IMR-90 (cell line): ENCODE measurements at regions not wholly inside any gene's neighbourhood (a gene's known extent, or its start where the extent isn't known, plus 50 kb on each side); places are given as distances from the start of the nearest gene placed in this dataset.

Source experiments
- ATAC-seq: fragments of 200-7000 bp; cut with Tn5 transposase; 2 replicates; pipeline ENCODE4 v1.9.1; 2020; ENCODE audit warnings: low read depth, mild to moderate bottlenecking, moderate library complexity
- BruUV-seq: library from RNA; stranded (reverse); fragments of 400-500 nt; replicated peaks from 2 replicates; lab custom pipeline; 2021; lab: Mats Ljungman, UMichigan
- CTCF ChIA-PET: fragments of 300-600 bp; formaldehyde crosslinking; extraction: SDS; loops from one replicate; lab custom pipeline; 2021; ENCODE audit warnings: antibody characterized with exemption; lab: Yijun Ruan, JAX
- POLR2A ChIA-PET: fragments of 300-600 bp; sonication (Branson Sonifier 250); formaldehyde crosslinking; loops from one replicate; lab custom pipeline; 2022; ENCODE audit warnings: antibody characterized with exemption; ENCODE audit not compliant: unreplicated experiment; lab: Charles Lee
- DNase-seq: peaks from one replicate; pipeline ENCODE4 v3.0.0; 2013
- H2AFZ ChIP-seq: replicated peaks from 2 replicates; pipeline ENCODE3; 2013; ENCODE audit warnings: low read length, mild to moderate bottlenecking; ENCODE audit not compliant: poor library complexity
- H2AK5ac ChIP-seq: 2 replicates; pipeline ENCODE4 v1.6.1; 2013; ENCODE audit warnings: low read depth, low read length, inconsistent platforms
- H2AK9ac ChIP-seq: replicated peaks from 2 replicates; pipeline ENCODE3; 2013; ENCODE audit warnings: mild to moderate bottlenecking, low read depth, low read length, moderate library complexity; ENCODE audit not compliant: poor library complexity
- H2BK120ac ChIP-seq: 2 replicates; pipeline ENCODE4 v1.6.1; 2013; ENCODE audit warnings: low read depth, low read length, inconsistent platforms
- H2BK15ac ChIP-seq: 3 replicates; pipeline ENCODE4 v1.6.1; 2013; ENCODE audit warnings: low read depth, low read length, inconsistent platforms
- H2BK20ac ChIP-seq: 2 replicates; pipeline ENCODE4 v1.6.1; 2013; ENCODE audit warnings: low read depth, mild to moderate bottlenecking, inconsistent platforms, low read length, moderate library complexity
- H2BK5ac ChIP-seq: 2 replicates; pipeline ENCODE4 v1.6.1; 2013; ENCODE audit warnings: mild to moderate bottlenecking, low read depth, low read length, inconsistent platforms; ENCODE audit not compliant: poor library complexity, severe bottlenecking
- H3K14ac ChIP-seq: replicated peaks from 2 replicates; pipeline ENCODE4 v1.6.1; 2013; ENCODE audit warnings: low read depth, low read length, inconsistent platforms
- H3K18ac ChIP-seq: 2 replicates; pipeline ENCODE4 v1.6.1; 2013; ENCODE audit warnings: low read depth, low read length, control low read depth
- H3K23ac ChIP-seq: 2 replicates; pipeline ENCODE4 v1.6.1; 2013; ENCODE audit warnings: low read depth, low read length, inconsistent platforms
- H3K27ac ChIP-seq: 2 replicates; pipeline ENCODE4 v1.5.1; 2013; ENCODE audit warnings: mild to moderate bottlenecking, control low read depth, low read length; ENCODE audit not compliant: insufficient read depth
- H3K27me3 ChIP-seq: 2 replicates; pipeline ENCODE4 v1.6.1; 2013; ENCODE audit warnings: low read length; ENCODE audit not compliant: control insufficient read depth, insufficient read depth
- H3K36me3 ChIP-seq: 2 replicates; pipeline ENCODE4 v1.6.1; 2013; ENCODE audit warnings: low read length, mixed read lengths; ENCODE audit not compliant: control insufficient read depth, insufficient read depth
- H3K4ac ChIP-seq: 2 replicates; pipeline ENCODE4 v1.6.1; 2013; ENCODE audit warnings: low read depth, low read length, inconsistent platforms
- H3K4me1 ChIP-seq: 2 replicates; pipeline ENCODE4 v1.6.1; 2013; ENCODE audit warnings: low read length, mixed read lengths; ENCODE audit not compliant: control insufficient read depth, insufficient read depth
- H3K4me2 ChIP-seq: 2 replicates; pipeline ENCODE4 v1.6.1; 2013; ENCODE audit warnings: low read depth, mild to moderate bottlenecking, control low read depth, low read length, moderate library complexity
- H3K4me3 ChIP-seq: 2 replicates; pipeline ENCODE4 v1.5.1; 2013; ENCODE audit warnings: low read depth, mild to moderate bottlenecking, control low read depth, low read length, moderate library complexity; ENCODE audit not compliant: insufficient read depth
- H3K56ac ChIP-seq: 2 replicates; pipeline ENCODE4 v1.6.1; 2013; ENCODE audit warnings: low read length, inconsistent platforms; ENCODE audit not compliant: insufficient read depth; ENCODE audit errors: extremely low read depth
- H3K79me1 ChIP-seq, 2 experiments: 2 replicates each; pipeline ENCODE4 v1.6.1; 2013; ENCODE audit warnings: low read length in 2 of 2, inconsistent platforms in 1 of 2, low read depth in 1 of 2
- H3K9ac ChIP-seq: 2 replicates; pipeline ENCODE4 v1.6.1; 2013; ENCODE audit warnings: low read depth, low read length, control low read depth
- H3K9me1 ChIP-seq: 2 replicates; pipeline ENCODE4 v1.6.1; 2013; ENCODE audit warnings: low read length, inconsistent platforms; ENCODE audit not compliant: insufficient read depth
- H3K9me3 ChIP-seq: 2 replicates; pipeline ENCODE4 v1.6.1; 2013; ENCODE audit warnings: low read length; ENCODE audit not compliant: control insufficient read depth, insufficient read depth
- H4K20me1 ChIP-seq: 2 replicates; pipeline ENCODE4 v1.6.1; 2013; ENCODE audit warnings: low read length, inconsistent platforms; ENCODE audit not compliant: insufficient read depth
- H4K5ac ChIP-seq: 2 replicates; pipeline ENCODE4 v1.6.1; 2013; ENCODE audit warnings: mild to moderate bottlenecking, low read depth, low read length, control low read depth
- H4K8ac ChIP-seq, 2 experiments: 2 replicates each; pipeline ENCODE4 v1.6.1; 2013; ENCODE audit warnings: low read depth in 2 of 2, low read length in 2 of 2, control low read depth in 1 of 2, inconsistent platforms in 1 of 2
- H4K91ac ChIP-seq: 2 replicates; pipeline ENCODE4 v1.6.1; 2013; ENCODE audit warnings: low read depth, low read length, inconsistent platforms; ENCODE audit not compliant: insufficient read depth
- BHLHE40 ChIP-seq: fragments of 150-350 bp; IDR thresholded peaks from 2 replicates; pipeline ENCODE4 v1.6.1; 2016; ENCODE audit warnings: mild to moderate bottlenecking, low read depth, low read length
- CEBPB ChIP-seq: IDR thresholded peaks from 2 replicates; pipeline ENCODE4 v1.6.1; 2012; ENCODE audit warnings: low read depth, low read length, improper control_type of control experiment
- FOS ChIP-seq: fragments of 150-350 bp; IDR thresholded peaks from 2 replicates; pipeline ENCODE4 v1.6.1; 2016; ENCODE audit warnings: low read depth, low read length
- MAFK ChIP-seq: IDR thresholded peaks from 2 replicates; pipeline ENCODE4 v1.6.1; 2012; ENCODE audit warnings: low read depth, low read length, improper control_type of control experiment
- MXI1 ChIP-seq: IDR thresholded peaks from 2 replicates; pipeline ENCODE4 v1.6.1; 2012; ENCODE audit warnings: low read depth, mild to moderate bottlenecking, low read length, moderate library complexity, borderline replicate concordance
- NFE2L2 ChIP-seq: fragments of 150-350 bp; IDR thresholded peaks from 2 replicates; pipeline ENCODE4 v1.6.1; 2016; ENCODE audit warnings: low read depth, mild to moderate bottlenecking, low read length
- RAD21 ChIP-seq: IDR thresholded peaks from 2 replicates; pipeline ENCODE4 v1.6.1; 2012; ENCODE audit warnings: low read length, improper control_type of control experiment
- RCOR1 ChIP-seq: IDR thresholded peaks from 2 replicates; pipeline ENCODE4 v1.6.1; 2012; ENCODE audit warnings: mild to moderate bottlenecking, low read length, improper control_type of control experiment; ENCODE audit not compliant: insufficient replicate concordance
- RFX5 ChIP-seq: IDR thresholded peaks from 2 replicates; pipeline ENCODE4 v1.8.0; 2012; ENCODE audit warnings: low read depth, mild to moderate bottlenecking, low read length, moderate library complexity
- SMC3 ChIP-seq: fragments of 150-350 bp; IDR thresholded peaks from 2 replicates; pipeline ENCODE4 v1.6.1; 2016; ENCODE audit warnings: low read depth, mild to moderate bottlenecking, antibody characterized with exemption, low read length, moderate library complexity
- WGBS, 2 experiments: methylation state at CpG; one replicate each; pipeline versions ENCODE4 v1.1.5 to v1.1.7; 2013; ENCODE audit warnings: missing lambda C conversion rate in 2 of 2; ENCODE audit not compliant: insufficient read length in 1 of 2; ENCODE audit errors: extremely low coverage in 2 of 2; 5-methylcytosine and 5-hydroxymethylcytosine counted together
- dilution Hi-C: fragments of 300-500 bp; cut with HindIII; formaldehyde crosslinking; loops from one replicate; pipeline ENCODE4 v1.14.3; 2018; ENCODE audit warnings: low sequenced_read_pairs; ENCODE audit not compliant: unreplicated experiment
- in situ Hi-C: fragments of 300-500 bp; cut with MboI; formaldehyde crosslinking; loops from 3 replicates; pipeline ENCODE4 v1.14.3; 2019; ENCODE audit warnings: low sequenced_read_pairs, inconsistent platforms, mixed read lengths
- intact Hi-C: fragments of 100-400 bp; cut with micrococcal nuclease; formaldehyde crosslinking; loops from 2 replicates; pipeline ENCODE4 v1.10.0; 2022
- TF ChIP-seq, protein P1 (sequence below): conservative IDR thresholded peaks from 2 replicates; pipeline ENCODE4 v1.5.1; 2012; ENCODE audit warnings: mild to moderate bottlenecking, low read depth, low read length, improper control_type of control experiment

DNA sequence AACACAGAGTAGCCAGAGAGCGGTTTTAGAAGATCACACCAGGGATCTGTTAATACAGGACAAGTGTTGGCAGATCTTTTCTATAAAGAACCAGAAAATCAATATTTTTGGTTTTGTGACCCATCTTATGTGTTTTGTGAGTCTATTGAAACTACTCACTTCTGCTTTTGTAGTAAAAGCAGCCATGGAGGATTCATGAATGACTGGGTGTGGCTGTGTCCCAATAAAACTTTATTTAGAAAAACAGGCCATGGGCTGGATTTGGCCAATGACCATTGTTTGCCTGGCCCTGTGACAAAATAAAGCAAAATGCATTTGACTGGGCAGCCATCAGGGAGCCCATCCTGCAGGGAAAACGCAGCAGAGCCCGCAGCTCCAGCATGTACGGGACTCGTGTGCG is 99.9 kb upstream of the ADRA2C start:
- Histone ChIP-seq H3K9me3 (peaks cover 11% of the 10 kb centered on the region), H3K4me3 (no peak overlapping the region), H3K4me2 (no peak overlapping the region), H2BK15ac (no peak overlapping the region), H2BK120ac (no peak overlapping the region), H2BK5ac (no peak overlapping the region), H2AK9ac (no peak overlapping the region), H3K36me3 (no peaks in the 10 kb centered on the region), H2AK5ac (no peak overlapping the region), H4K5ac (no peak overlapping the region), H4K8ac (no peak overlapping the region), H3K18ac (no peak overlapping the region), H3K56ac (no peak overlapping the region), H2AFZ (no peak overlapping the region), H3K4me1 (no peaks in the 10 kb centered on the region), H3K27ac (no peak overlapping the region), H3K14ac (no peak overlapping the region), H3K4ac (no peak overlapping the region), H3K27me3 (peaks cover 44% of the 10 kb centered on the region), H4K91ac (no peak overlapping the region), H3K79me1 (no peaks in the 10 kb centered on the region), H2BK20ac (no peak overlapping the region), H3K9me1 (no peaks in the 10 kb centered on the region), H3K9ac (no peak overlapping the region), H3K23ac (no peak overlapping the region), H4K20me1 (no peaks in the 10 kb centered on the region)
- TF ChIP-seq, protein P1, sequence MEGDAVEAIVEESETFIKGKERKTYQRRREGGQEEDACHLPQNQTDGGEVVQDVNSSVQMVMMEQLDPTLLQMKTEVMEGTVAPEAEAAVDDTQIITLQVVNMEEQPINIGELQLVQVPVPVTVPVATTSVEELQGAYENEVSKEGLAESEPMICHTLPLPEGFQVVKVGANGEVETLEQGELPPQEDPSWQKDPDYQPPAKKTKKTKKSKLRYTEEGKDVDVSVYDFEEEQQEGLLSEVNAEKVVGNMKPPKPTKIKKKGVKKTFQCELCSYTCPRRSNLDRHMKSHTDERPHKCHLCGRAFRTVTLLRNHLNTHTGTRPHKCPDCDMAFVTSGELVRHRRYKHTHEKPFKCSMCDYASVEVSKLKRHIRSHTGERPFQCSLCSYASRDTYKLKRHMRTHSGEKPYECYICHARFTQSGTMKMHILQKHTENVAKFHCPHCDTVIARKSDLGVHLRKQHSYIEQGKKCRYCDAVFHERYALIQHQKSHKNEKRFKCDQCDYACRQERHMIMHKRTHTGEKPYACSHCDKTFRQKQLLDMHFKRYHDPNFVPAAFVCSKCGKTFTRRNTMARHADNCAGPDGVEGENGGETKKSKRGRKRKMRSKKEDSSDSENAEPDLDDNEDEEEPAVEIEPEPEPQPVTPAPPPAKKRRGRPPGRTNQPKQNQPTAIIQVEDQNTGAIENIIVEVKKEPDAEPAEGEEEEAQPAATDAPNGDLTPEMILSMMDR = no peak
- TF ChIP-seq CEBPB = no peak
- no peak for TF ChIP-seq BHLHE40
- no peak for TF ChIP-seq FOS
- TF ChIP-seq NFE2L2 = no peak
- no peak for TF ChIP-seq MAFK
- no peak for TF ChIP-seq SMC3
- no peak for TF ChIP-seq RFX5
- no peak for TF ChIP-seq RAD21
- TF ChIP-seq RCOR1 = no peak
- no peak for TF ChIP-seq MXI1
- ATAC-seq (no peak), DNase-seq (no peak)
- in situ Hi-C loops = no loop called here
- ChIA-PET POLR2A (no interaction called here), CTCF (no interaction called here)
- intact Hi-C loops = no loop called here
- 34% methylated on average over 2 of the region's 6 CpGs; no CpG with 5 or more reads in 1 of the 2 experiments for WGBS, 2 experiments
- BruUV-seq = no TSS peak
- dilution Hi-C loops = no loop called here
